MG63 (cell line): ENCODE measurements at regions not wholly inside any gene's neighbourhood (a gene's known extent, or its start where the extent isn't known, plus 50 kb on each side); places are given as distances from the start of the nearest gene placed in this dataset.
A peak's percentile ranks its signal among the peaks of the same experiment; 100 is the strongest.
"Not testable (repeated sequence)": the region's sequence is repeated elsewhere in the genome, so short reads cannot be mapped to it uniquely, and the experiment has no call there.

ENCODE experiments used
- DNase-seq: peaks from one replicate; pipeline ENCODE4 v3.0.0-alpha.2; 2020
- H3K27me3 ChIP-seq: fragments of 250-450 bp; sonication (Bioruptor Pico); 2 replicates; pipeline ENCODE4 v1.5.1; 2020; ENCODE audit warnings: mild to moderate bottlenecking, moderate library complexity
- H3K36me3 ChIP-seq: fragments of 250-450 bp; sonication (Bioruptor Pico); 2 replicates; pipeline ENCODE4 v1.5.1; 2020; ENCODE audit warnings: mild to moderate bottlenecking, moderate library complexity
- H3K4me3 ChIP-seq: fragments of 250-450 bp; sonication (Bioruptor Pico); 2 replicates; pipeline ENCODE4 v1.5.1; 2020; ENCODE audit warnings: mild to moderate bottlenecking, moderate library complexity
- H3K9me3 ChIP-seq: fragments of 250-450 bp; sonication (Bioruptor Pico); 2 replicates; pipeline ENCODE4 v1.5.1; 2020; ENCODE audit warnings: mild to moderate bottlenecking, moderate library complexity

- Histone ChIP-seq H3K4me3 (no peak overlapping the region), H3K27me3 (no peaks in the 10 kb centered on the region), H3K9me3 (no peaks in the 10 kb centered on the region), H3K36me3 (no peaks in the 10 kb centered on the region)
- DNase-seq: no peak
Observed at GRCh38 chr14:46147452-46147851, 504.1 kb downstream of the RPL10L start.

- no peaks in the 10 kb centered on the region for H3K9me3 ChIP-seq
- no peaks in the 10 kb centered on the region for H3K36me3 ChIP-seq
- no peak for DNase-seq
- no peak overlapping the region for H3K4me3 ChIP-seq
- no peaks in the 10 kb centered on the region for H3K27me3 ChIP-seq
Observed at GRCh38 chr14:46147024-46147423, 504.6 kb downstream of the RPL10L start.

- no peaks in the 10 kb centered on the region for H3K36me3 ChIP-seq
- H3K4me3 ChIP-seq: no peak overlapping the region
- no peak for DNase-seq
- no peaks in the 10 kb centered on the region for H3K27me3 ChIP-seq
- H3K9me3 ChIP-seq: no peaks in the 10 kb centered on the region
Observed at GRCh38 chr14:46140445-46140844, 511.1 kb downstream of the RPL10L start.

- H3K9me3 ChIP-seq: no peaks in the 10 kb centered on the region
- H3K27me3 ChIP-seq: no peaks in the 10 kb centered on the region
- no peaks in the 10 kb centered on the region for H3K36me3 ChIP-seq
- no peak for DNase-seq
- H3K4me3 ChIP-seq: no peak overlapping the region
Observed at GRCh38 chr14:46139649-46140048, 511.9 kb downstream of the RPL10L start.

- no peak overlapping the region for H3K4me3 ChIP-seq
- no peaks in the 10 kb centered on the region for H3K9me3 ChIP-seq
- H3K36me3 ChIP-seq: no peaks in the 10 kb centered on the region
- no peak for DNase-seq
- H3K27me3 ChIP-seq: no peaks in the 10 kb centered on the region
Observed at GRCh38 chr14:46137786-46138185, 513.8 kb downstream of the RPL10L start.

- DNase-seq: no peak
- no peaks in the 10 kb centered on the region for H3K9me3 ChIP-seq
- no peaks in the 10 kb centered on the region for H3K36me3 ChIP-seq
- no peak overlapping the region for H3K4me3 ChIP-seq
- no peaks in the 10 kb centered on the region for H3K27me3 ChIP-seq
Observed at GRCh38 chr14:46136456-46136855, 515.1 kb downstream of the RPL10L start.

GRCh38 chr14:46108228-46108627 lies 543.4 kb downstream of the RPL10L start:
- no peak for DNase-seq
- no peaks in the 10 kb centered on the region for H3K36me3 ChIP-seq
- no peaks in the 10 kb centered on the region for H3K9me3 ChIP-seq
- H3K4me3 ChIP-seq: no peak overlapping the region
- H3K27me3 ChIP-seq: no peaks in the 10 kb centered on the region

- not testable (repeated sequence) for DNase-seq, H3K36me3 ChIP-seq, H3K27me3 ChIP-seq, H3K9me3 ChIP-seq, H3K4me3 ChIP-seq
Observed at GRCh38 chr14:46100901-46101300, 550.7 kb downstream of the RPL10L start.

- DNase-seq: no peak
- no peaks in the 10 kb centered on the region for H3K27me3 ChIP-seq
- H3K9me3 ChIP-seq: no peaks in the 10 kb centered on the region
- no peak overlapping the region for H3K4me3 ChIP-seq
- H3K36me3 ChIP-seq: no peaks in the 10 kb centered on the region
Observed at GRCh38 chr14:46091819-46092218, 559.8 kb downstream of the RPL10L start.

GRCh38 chr14:46087604-46088003 lies 564.0 kb downstream of the RPL10L start:
- no peak for DNase-seq
- Histone ChIP-seq H3K9me3 (no peaks in the 10 kb centered on the region), H3K36me3 (no peaks in the 10 kb centered on the region)

GRCh38 chr14:46074061-46074460 lies 577.5 kb downstream of the RPL10L start:
- no peak for DNase-seq
- Histone ChIP-seq H3K27me3 (no peaks in the 10 kb centered on the region), H3K4me3 (no peak overlapping the region), H3K9me3 (no peaks in the 10 kb centered on the region), H3K36me3 (no peaks in the 10 kb centered on the region)

More at GRCh38 chr14:46087604-46088003, 564.0 kb downstream of the RPL10L start:
- Histone ChIP-seq H3K4me3 (no peak overlapping the region), H3K27me3 (no peaks in the 10 kb centered on the region)

GRCh38 chr14:46063872-46064271 lies 587.7 kb downstream of the RPL10L start:
- no peaks in the 10 kb centered on the region for H3K27me3 ChIP-seq
- H3K36me3 ChIP-seq: no peaks in the 10 kb centered on the region

GRCh38 chr14:46058964-46059563 lies 592.5 kb downstream of the RPL10L start:
- no peaks in the 10 kb centered on the region for H3K9me3 ChIP-seq
- DNase-seq: no peak
- H3K36me3 ChIP-seq: no peaks in the 10 kb centered on the region
- no peaks in the 10 kb centered on the region for H3K27me3 ChIP-seq
- no peak overlapping the region for H3K4me3 ChIP-seq

More at GRCh38 chr14:46063872-46064271, 587.7 kb downstream of the RPL10L start:
- no peak overlapping the region for H3K4me3 ChIP-seq
- DNase-seq: peak; percentile 3
- H3K9me3 ChIP-seq: no peaks in the 10 kb centered on the region

- no peaks in the 10 kb centered on the region for H3K27me3 ChIP-seq
- no peak for DNase-seq
- no peaks in the 10 kb centered on the region for H3K9me3 ChIP-seq
- H3K36me3 ChIP-seq: no peaks in the 10 kb centered on the region
- H3K4me3 ChIP-seq: no peak overlapping the region
Observed at GRCh38 chr14:46057799-46058198, 593.8 kb downstream of the RPL10L start.

GRCh38 chr14:46054526-46054925 lies 597.1 kb downstream of the RPL10L start:
- Histone ChIP-seq H3K9me3 (no peaks in the 10 kb centered on the region), H3K4me3 (no peak overlapping the region), H3K36me3 (no peaks in the 10 kb centered on the region), H3K27me3 (no peaks in the 10 kb centered on the region)
- no peak for DNase-seq

- no peaks in the 10 kb centered on the region for H3K27me3 ChIP-seq
- DNase-seq: no peak
- no peaks in the 10 kb centered on the region for H3K9me3 ChIP-seq
- no peaks in the 10 kb centered on the region for H3K36me3 ChIP-seq
- H3K4me3 ChIP-seq: no peak overlapping the region
Observed at GRCh38 chr14:46053221-46053620, 598.4 kb downstream of the RPL10L start.

- H3K4me3 ChIP-seq: no peak overlapping the region
- DNase-seq: no peak
- H3K9me3 ChIP-seq: no peaks in the 10 kb centered on the region
- no peaks in the 10 kb centered on the region for H3K36me3 ChIP-seq
- no peaks in the 10 kb centered on the region for H3K27me3 ChIP-seq
Observed at GRCh38 chr14:46051796-46052195, 599.8 kb downstream of the RPL10L start.

GRCh38 chr14:46048127-46048526 lies 603.5 kb downstream of the RPL10L start:
- H3K36me3 ChIP-seq: no peaks in the 10 kb centered on the region
- no peaks in the 10 kb centered on the region for H3K9me3 ChIP-seq
- no peak overlapping the region for H3K4me3 ChIP-seq
- no peaks in the 10 kb centered on the region for H3K27me3 ChIP-seq
- peak; percentile 1 for DNase-seq

- no peak for DNase-seq
- H3K4me3 ChIP-seq: no peak overlapping the region
- no peaks in the 10 kb centered on the region for H3K9me3 ChIP-seq
- H3K36me3 ChIP-seq: no peaks in the 10 kb centered on the region
- H3K27me3 ChIP-seq: no peaks in the 10 kb centered on the region
Observed at GRCh38 chr14:46036099-46036498, 615.5 kb downstream of the RPL10L start.
